Dendritic cell treated with granulocyte-macrophage colony-stimulating factor and Interleukin-4, amounts not matched to agents 40 ng/mL and 50 ng/mL, for 4 days (primary cell): ENCODE measurements at regions not wholly inside any gene's neighbourhood (a gene's known extent, or its start where the extent isn't known, plus 50 kb on each side); places are given as distances from the start of the nearest gene placed in this dataset.

Experiments used
- H3K27ac Mint-ChIP-seq: one replicate; pipeline ENCODE4 v1.8.0; 2022; ENCODE audit warnings: mild to moderate bottlenecking, mixed read lengths
- H3K27me3 Mint-ChIP-seq: one replicate; pipeline ENCODE4 v1.8.0; 2022; ENCODE audit warnings: mild to moderate bottlenecking, mixed read lengths
- H3K36me3 Mint-ChIP-seq: one replicate; pipeline ENCODE4 v1.8.0; 2022; ENCODE audit warnings: low read depth, mixed read lengths
- H3K4me1 Mint-ChIP-seq: one replicate; pipeline ENCODE4 v1.8.0; 2022; ENCODE audit warnings: low read depth, mixed read lengths
- H3K4me3 Mint-ChIP-seq: one replicate; pipeline ENCODE4 v1.8.0; 2022; ENCODE audit warnings: mild to moderate bottlenecking, moderate library complexity, mixed read lengths
- H3K9me3 Mint-ChIP-seq: one replicate; pipeline ENCODE4 v1.8.0; 2022; ENCODE audit warnings: mixed read lengths
- intact Hi-C: fragments of 100-400 bp; cut with micrococcal nuclease; formaldehyde crosslinking; loops from one replicate; pipeline ENCODE4 v1.15.0; 2022

DNA sequence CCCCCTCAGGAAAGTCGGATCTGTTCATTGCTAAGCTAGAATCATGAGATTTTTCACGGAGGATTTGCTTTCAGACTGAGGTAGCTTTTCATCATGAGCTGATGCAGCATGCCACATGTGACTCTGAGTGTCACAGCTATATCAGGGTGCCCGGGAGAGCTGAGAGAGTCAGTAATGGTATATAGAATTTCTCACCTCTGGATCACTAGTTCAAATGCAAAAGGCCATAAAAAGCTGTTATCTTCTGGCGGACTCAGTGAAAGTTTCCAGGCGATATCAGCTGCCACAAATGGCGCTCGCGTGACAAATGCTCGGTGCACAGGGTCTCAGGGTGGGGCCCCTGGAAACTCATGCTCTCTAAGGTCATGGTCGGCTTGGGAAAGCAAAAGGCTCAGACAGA, 150.1 kb downstream of the DHX15 start:
- no peak overlapping the region for H3K4me3 Mint-ChIP-seq
- H3K27me3 Mint-ChIP-seq = no peaks in the 10 kb centered on the region
- no peaks in the 10 kb centered on the region for H3K4me1 Mint-ChIP-seq
- no peaks in the 10 kb centered on the region for H3K9me3 Mint-ChIP-seq
- intact Hi-C loops = no loop called here
- no peaks in the 10 kb centered on the region for H3K36me3 Mint-ChIP-seq
- no peak overlapping the region for H3K27ac Mint-ChIP-seq

- no peaks in the 10 kb centered on the region for H3K36me3 Mint-ChIP-seq
- no peaks in the 10 kb centered on the region for H3K27me3 Mint-ChIP-seq
- intact Hi-C loops = no loop called here
- no peaks in the 10 kb centered on the region for H3K9me3 Mint-ChIP-seq
- no peak overlapping the region for H3K27ac Mint-ChIP-seq
- H3K4me1 Mint-ChIP-seq = no peaks in the 10 kb centered on the region
- no peak overlapping the region for H3K4me3 Mint-ChIP-seq
These were observed 150.7 kb downstream of the DHX15 start for GRCh38 chr4:24433515-24434214.

- no peaks in the 10 kb centered on the region for H3K4me1 Mint-ChIP-seq
- no peaks in the 10 kb centered on the region for H3K36me3 Mint-ChIP-seq
- H3K27ac Mint-ChIP-seq = no peak overlapping the region
- H3K9me3 Mint-ChIP-seq = no peaks in the 10 kb centered on the region
- no peaks in the 10 kb centered on the region for H3K27me3 Mint-ChIP-seq
- H3K4me3 Mint-ChIP-seq = no peak overlapping the region
- intact Hi-C loops = no loop called here
These were observed 155.5 kb downstream of the DHX15 start for GRCh38 chr4:24428850-24429249.

GRCh38 chr4:24426557-24426956, 157.8 kb downstream of the DHX15 start:
- Mint-ChIP-seq H3K4me1 (no peaks in the 10 kb centered on the region), H3K36me3 (no peaks in the 10 kb centered on the region), H3K27me3 (no peaks in the 10 kb centered on the region), H3K27ac (no peak overlapping the region), H3K4me3 (no peak overlapping the region), H3K9me3 (no peaks in the 10 kb centered on the region)
- intact Hi-C loops = no loop called here

GRCh38 chr4:24425863-24426262, 158.5 kb downstream of the DHX15 start:
- no peaks in the 10 kb centered on the region for H3K4me1 Mint-ChIP-seq
- no peaks in the 10 kb centered on the region for H3K9me3 Mint-ChIP-seq
- no peak overlapping the region for H3K4me3 Mint-ChIP-seq
- H3K27ac Mint-ChIP-seq = no peak overlapping the region
- no peaks in the 10 kb centered on the region for H3K27me3 Mint-ChIP-seq
- H3K36me3 Mint-ChIP-seq = no peaks in the 10 kb centered on the region
- intact Hi-C loops = no loop called here

DNA sequence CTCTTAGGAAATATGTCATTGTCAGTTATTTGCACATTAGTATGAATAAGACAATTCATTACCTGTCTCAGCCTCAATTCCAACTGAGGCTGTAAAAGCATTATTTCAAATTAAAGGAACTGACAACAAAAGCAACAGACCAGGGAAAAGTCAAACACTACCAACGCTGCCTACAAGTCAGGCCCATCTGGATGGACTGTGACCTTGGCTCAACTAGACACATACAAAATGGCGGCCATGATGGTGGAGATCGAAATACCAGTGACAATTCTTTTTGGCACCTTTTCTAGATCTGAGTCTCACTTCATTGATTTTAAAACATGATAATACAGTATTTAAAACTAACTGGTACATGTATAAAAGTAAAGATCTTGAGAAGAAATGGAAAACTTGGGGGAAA, 160.7 kb downstream of the DHX15 start:
- intact Hi-C loops = no loop called here
- Mint-ChIP-seq H3K36me3 (no peaks in the 10 kb centered on the region), H3K4me1 (peaks cover 5% of the 10 kb centered on the region), H3K27ac (no peak overlapping the region), H3K9me3 (no peaks in the 10 kb centered on the region), H3K4me3 (no peak overlapping the region), H3K27me3 (peaks cover 4% of the 10 kb centered on the region)

- no peak overlapping the region for H3K27ac Mint-ChIP-seq
- H3K4me3 Mint-ChIP-seq = no peak overlapping the region
- peaks cover 5% of the 10 kb centered on the region for H3K4me1 Mint-ChIP-seq
- intact Hi-C loops = no loop called here
- peaks cover 4% of the 10 kb centered on the region for H3K27me3 Mint-ChIP-seq
- no peaks in the 10 kb centered on the region for H3K36me3 Mint-ChIP-seq
- H3K9me3 Mint-ChIP-seq = no peaks in the 10 kb centered on the region
These were observed 161.7 kb downstream of the DHX15 start for GRCh38 chr4:24422644-24423043.

DNA sequence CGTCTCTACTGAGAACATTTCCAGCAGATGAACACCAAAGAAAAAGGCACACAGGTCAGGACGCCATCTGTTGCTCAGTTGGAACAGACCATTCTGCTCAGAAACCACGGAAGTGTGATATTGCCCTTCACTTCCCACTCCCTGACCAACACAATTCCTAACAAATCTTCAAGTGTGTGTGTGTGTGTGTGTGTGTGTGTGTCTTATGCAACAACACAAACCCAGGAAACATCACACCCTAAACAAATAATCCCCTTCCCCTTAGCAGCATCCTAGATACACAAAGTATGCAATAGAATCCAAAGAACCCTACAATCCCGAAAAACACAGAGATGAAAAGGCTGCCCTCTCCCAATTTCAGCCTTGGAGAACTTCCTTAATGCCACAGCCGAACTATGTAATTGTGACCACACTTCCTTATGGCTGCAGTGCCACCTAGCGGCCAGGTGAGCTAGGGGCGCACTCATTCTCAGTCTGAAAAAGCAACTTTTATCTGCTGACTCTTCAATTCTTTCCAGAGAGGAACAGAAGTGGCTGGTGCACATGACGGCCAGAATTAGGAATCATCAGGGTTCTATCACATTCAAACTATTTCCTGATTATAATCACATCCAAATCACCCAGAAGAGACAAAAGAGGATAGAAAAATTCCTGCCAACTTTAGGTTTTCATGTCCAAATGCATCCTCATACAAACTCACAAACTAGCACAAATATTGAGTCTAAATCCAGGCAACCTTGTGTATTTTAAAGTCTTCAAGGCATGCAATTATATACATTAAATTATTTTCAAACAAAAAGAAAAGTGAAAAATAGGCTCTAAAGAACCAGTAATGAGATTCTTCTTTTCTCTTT, 164.9 kb downstream of the DHX15 start:
- H3K4me1 Mint-ChIP-seq = peaks cover 5% of the 10 kb centered on the region
- no peak overlapping the region for H3K4me3 Mint-ChIP-seq
- H3K9me3 Mint-ChIP-seq = no peaks in the 10 kb centered on the region
- no peak overlapping the region for H3K27ac Mint-ChIP-seq
- peaks cover 4% of the 10 kb centered on the region for H3K27me3 Mint-ChIP-seq
- no peaks in the 10 kb centered on the region for H3K36me3 Mint-ChIP-seq
- intact Hi-C loops = no loop called here

GRCh38 chr4:24417206-24417605, 167.1 kb downstream of the DHX15 start:
- intact Hi-C loops = no loop called here
- H3K27me3 Mint-ChIP-seq = peaks cover 5% of the 10 kb centered on the region
- no peak overlapping the region for H3K4me3 Mint-ChIP-seq
- H3K36me3 Mint-ChIP-seq = no peaks in the 10 kb centered on the region
- peaks cover 5% of the 10 kb centered on the region for H3K4me1 Mint-ChIP-seq
- H3K27ac Mint-ChIP-seq = no peak overlapping the region
- H3K9me3 Mint-ChIP-seq = no peaks in the 10 kb centered on the region

- H3K27ac Mint-ChIP-seq = no peak overlapping the region
These were observed 168.1 kb downstream of the DHX15 start for GRCh38 chr4:24416293-24416692.

DNA sequence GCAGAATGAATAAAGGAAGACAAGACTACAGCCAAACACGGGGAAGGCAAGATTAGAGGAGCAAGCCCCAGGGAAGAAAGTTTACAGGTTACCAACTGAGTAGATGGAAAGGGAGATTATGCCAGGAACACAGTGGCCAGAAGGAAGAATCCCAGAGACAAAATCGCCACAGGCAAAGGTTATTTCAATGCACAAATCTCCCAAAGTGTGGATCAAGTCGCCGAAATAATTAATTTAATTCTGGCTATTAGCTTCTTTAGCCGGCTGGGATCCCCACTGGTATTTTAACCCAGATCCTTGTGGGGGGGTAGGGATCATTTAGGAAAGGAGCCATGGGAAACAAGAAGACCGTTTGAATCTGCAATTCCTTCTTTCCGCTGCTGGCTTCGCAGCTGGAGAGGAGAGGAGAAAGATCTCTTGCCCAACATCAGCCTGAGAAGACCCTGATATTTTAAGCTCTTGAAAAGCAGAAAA, 171.0 kb downstream of the DHX15 start:
- Mint-ChIP-seq H3K9me3 (no peaks in the 10 kb centered on the region), H3K27ac (no peak overlapping the region), H3K4me1 (no peaks in the 10 kb centered on the region), H3K4me3 (no peak overlapping the region), H3K27me3 (peaks cover 2% of the 10 kb centered on the region), H3K36me3 (no peaks in the 10 kb centered on the region)
- intact Hi-C loops = no loop called here

More at GRCh38 chr4:24416293-24416692, 168.1 kb downstream of the DHX15 start:
- Mint-ChIP-seq H3K27me3 (peaks cover 5% of the 10 kb centered on the region), H3K4me3 (no peak overlapping the region), H3K36me3 (no peaks in the 10 kb centered on the region), H3K4me1 (peaks cover 5% of the 10 kb centered on the region), H3K9me3 (no peaks in the 10 kb centered on the region)
- intact Hi-C loops = no loop called here

DNA sequence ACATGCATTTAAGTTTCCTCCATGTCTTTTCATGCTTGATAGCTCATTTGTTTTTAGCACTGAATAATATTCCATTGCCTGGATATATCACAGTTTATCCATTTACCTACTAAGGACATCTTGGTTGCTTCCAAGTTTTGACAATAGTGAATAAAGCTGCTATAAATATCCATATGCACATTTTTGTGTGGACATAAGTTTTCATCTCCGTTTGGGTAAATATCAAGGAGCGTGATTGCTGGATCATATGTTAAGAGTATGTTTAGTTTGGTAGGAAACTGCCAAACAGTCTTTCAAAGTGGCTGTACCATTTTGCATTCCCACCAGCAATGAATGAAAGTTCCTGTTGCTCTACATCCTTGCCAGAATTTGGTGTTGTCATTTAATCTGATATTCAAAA, 172.5 kb downstream of the DHX15 start:
- H3K27ac Mint-ChIP-seq = no peak overlapping the region
- peaks cover 2% of the 10 kb centered on the region for H3K27me3 Mint-ChIP-seq
- H3K9me3 Mint-ChIP-seq = no peaks in the 10 kb centered on the region
- H3K4me3 Mint-ChIP-seq = no peak overlapping the region
- intact Hi-C loops = no loop called here
- H3K36me3 Mint-ChIP-seq = no peaks in the 10 kb centered on the region
- H3K4me1 Mint-ChIP-seq = no peaks in the 10 kb centered on the region

GRCh38 chr4:24411299-24411698, 173.1 kb downstream of the DHX15 start:
- Mint-ChIP-seq H3K4me1 (no peaks in the 10 kb centered on the region), H3K4me3 (no peak overlapping the region), H3K36me3 (no peaks in the 10 kb centered on the region), H3K27ac (no peak overlapping the region), H3K9me3 (no peaks in the 10 kb centered on the region), H3K27me3 (peaks cover 2% of the 10 kb centered on the region)
- intact Hi-C loops = no loop called here

DNA sequence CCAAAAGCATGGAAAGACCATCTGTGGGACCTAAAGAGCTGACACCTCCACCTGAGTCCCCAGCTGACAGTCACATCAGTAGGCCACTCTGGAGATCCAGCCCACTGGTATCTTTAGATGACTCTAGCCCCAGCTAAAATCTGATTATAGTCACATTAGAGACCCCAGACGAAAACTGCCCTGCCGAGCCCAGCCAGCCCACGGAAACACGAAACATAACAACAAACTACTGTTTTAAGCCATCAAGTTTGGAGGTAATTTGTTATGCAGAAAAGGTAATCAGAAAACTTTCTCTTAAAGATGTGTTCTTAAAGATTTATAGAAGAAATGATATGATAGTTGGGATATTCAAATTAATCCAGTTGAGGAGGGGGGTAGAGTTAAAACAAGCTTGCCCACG, 175.7 kb downstream of the DHX15 start:
- H3K4me1 Mint-ChIP-seq = no peaks in the 10 kb centered on the region
- H3K4me3 Mint-ChIP-seq = no peak overlapping the region
- H3K36me3 Mint-ChIP-seq = no peaks in the 10 kb centered on the region
- no peak overlapping the region for H3K27ac Mint-ChIP-seq
- intact Hi-C loops = no loop called here
- peaks cover 2% of the 10 kb centered on the region for H3K27me3 Mint-ChIP-seq
- H3K9me3 Mint-ChIP-seq = no peaks in the 10 kb centered on the region
